Astrocyte of the spinal cord (primary cell): ENCODE measurements at regions not wholly inside any gene's neighbourhood (a gene's known extent, or its start where the extent isn't known, plus 50 kb on each side); places are given as distances from the start of the nearest gene placed in this dataset.
A peak's percentile ranks its signal among the peaks of the same experiment; 100 is the strongest.

Source experiments
- DNase-seq: peaks from one replicate; pipeline ENCODE4 v3.0.0; 2011; ENCODE audit warnings: low read depth, low spot score
- H3K4me3 ChIP-seq: 2 replicates; pipeline ENCODE4 v1.5.1; 2011; ENCODE audit warnings: low read depth, mild to moderate bottlenecking, low read length, moderate library complexity
- in situ Hi-C: cut with HindIII; loops from 2 replicates; pipeline ENCODE4 v1.10.0; 2017; ENCODE audit warnings: low sequenced_read_pairs
- TF ChIP-seq, protein P1 (sequence below): IDR thresholded peaks from 2 replicates; pipeline ENCODE4 v1.5.1; 2012; ENCODE audit warnings: low read depth, mild to moderate bottlenecking, low read length, inconsistent platforms

DNA sequence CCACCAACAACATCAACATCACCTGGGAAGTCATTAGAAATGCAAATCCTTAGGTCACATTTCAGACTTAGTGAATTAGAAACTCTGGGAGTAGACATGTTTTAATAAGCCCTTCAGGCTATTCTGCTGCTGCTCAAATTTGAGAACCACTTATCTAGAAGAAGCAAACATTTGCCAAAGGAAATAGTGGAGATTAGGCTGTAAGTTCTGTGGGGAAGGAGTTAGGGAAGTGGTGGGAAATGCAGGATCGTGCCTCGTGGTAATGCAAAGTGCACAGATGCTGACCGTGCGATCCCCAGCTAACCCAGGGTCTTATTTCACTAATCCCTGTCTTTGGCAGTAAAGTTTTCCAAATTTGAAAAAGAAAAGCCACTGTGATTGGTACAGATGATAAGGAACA is 328.5 kb downstream of the EPM2A start:
- no peak for DNase-seq
- no peak overlapping the region for H3K4me3 ChIP-seq
- in situ Hi-C loops, result no loop called here
- TF ChIP-seq, protein P1, sequence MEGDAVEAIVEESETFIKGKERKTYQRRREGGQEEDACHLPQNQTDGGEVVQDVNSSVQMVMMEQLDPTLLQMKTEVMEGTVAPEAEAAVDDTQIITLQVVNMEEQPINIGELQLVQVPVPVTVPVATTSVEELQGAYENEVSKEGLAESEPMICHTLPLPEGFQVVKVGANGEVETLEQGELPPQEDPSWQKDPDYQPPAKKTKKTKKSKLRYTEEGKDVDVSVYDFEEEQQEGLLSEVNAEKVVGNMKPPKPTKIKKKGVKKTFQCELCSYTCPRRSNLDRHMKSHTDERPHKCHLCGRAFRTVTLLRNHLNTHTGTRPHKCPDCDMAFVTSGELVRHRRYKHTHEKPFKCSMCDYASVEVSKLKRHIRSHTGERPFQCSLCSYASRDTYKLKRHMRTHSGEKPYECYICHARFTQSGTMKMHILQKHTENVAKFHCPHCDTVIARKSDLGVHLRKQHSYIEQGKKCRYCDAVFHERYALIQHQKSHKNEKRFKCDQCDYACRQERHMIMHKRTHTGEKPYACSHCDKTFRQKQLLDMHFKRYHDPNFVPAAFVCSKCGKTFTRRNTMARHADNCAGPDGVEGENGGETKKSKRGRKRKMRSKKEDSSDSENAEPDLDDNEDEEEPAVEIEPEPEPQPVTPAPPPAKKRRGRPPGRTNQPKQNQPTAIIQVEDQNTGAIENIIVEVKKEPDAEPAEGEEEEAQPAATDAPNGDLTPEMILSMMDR, result no peak

DNA sequence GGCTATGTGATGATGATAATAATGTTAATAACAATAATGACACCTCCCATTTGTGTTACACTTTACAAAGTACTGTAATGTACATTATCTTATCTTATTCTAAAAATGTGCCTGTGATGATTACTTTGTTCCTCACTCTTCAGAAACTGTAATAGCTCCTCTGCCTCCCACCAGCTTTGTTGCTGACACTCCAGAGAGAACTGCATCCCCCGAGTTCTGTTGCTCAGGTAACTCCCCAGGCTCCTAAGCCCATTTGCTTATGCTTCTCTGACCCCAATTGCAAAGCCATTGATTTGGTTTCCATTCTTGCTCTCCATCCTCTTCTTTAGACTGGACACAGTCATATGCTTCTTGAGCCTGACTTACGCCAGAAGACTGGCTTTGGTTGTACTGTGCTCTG is 319.7 kb downstream of the EPM2A start:
- DNase-seq, result no peak
- in situ Hi-C loops, result no loop called here
- TF ChIP-seq, protein P1, result no peak
- no peak overlapping the region for H3K4me3 ChIP-seq

DNA sequence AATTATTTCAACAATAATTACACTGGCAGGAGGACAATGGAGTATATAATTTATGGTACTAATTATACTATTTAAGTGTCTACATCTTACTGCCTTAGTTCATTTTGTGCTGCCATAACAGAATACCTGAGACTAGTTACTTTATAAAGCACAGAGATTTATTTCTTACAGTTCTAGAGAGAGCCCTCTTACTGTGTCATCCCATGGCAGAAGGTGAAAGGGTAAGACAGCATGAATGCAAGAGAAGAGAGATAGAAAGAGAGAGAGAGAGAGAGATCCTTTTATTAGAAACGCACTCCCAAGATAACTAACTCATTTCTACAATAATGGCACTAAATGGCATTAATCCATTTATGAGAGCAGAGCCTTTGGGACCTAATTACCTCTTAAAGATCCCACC is 314.7 kb downstream of the EPM2A start:
- in situ Hi-C loops, result no loop called here
- H3K4me3 ChIP-seq, result no peak overlapping the region
- TF ChIP-seq, protein P1, result no peak
- DNase-seq, result no peak

DNA sequence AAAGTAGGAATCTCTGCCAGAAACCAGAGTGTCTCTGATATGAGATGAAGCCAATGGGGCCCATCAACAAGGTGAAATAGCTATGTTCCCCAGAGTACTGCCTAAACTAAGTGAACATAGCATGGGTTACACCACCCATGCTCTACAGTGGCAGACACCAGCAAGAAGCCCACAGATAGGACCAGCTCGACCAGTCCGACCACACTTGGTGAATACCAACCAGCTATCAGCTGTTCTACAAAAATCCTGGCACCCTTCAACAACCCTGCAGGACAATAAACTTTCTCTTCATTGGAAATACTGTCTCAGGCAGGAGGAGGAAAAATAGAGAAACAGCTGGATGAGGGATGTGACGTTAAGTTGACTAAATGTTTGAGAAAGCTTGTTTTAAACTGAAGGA is 311.4 kb downstream of the EPM2A start:
- no peak overlapping the region for H3K4me3 ChIP-seq
- DNase-seq, result no peak
- TF ChIP-seq, protein P1, result no peak
- in situ Hi-C loops, result no loop called here

DNA sequence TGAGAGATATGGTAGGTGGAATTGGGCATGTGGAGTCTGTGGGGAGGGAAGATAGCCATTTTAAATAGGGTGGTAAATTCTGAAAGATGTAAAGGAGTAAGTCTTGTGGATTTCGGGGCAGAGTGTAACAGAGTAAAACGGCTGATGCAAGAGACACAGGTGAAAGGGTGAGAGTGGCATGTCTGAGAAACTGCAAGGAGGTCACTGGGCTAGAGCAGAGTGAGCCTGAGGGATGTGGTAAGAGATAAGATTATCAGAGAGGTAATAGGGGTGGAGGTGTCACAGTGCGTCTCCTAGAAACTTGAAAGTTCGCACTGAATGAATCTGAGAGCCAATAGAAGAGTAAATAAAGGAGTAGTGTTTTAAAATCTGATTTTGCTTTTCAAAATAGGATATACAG is 308.1 kb downstream of the EPM2A start:
- no peak for DNase-seq
- TF ChIP-seq, protein P1, result no peak

DNA sequence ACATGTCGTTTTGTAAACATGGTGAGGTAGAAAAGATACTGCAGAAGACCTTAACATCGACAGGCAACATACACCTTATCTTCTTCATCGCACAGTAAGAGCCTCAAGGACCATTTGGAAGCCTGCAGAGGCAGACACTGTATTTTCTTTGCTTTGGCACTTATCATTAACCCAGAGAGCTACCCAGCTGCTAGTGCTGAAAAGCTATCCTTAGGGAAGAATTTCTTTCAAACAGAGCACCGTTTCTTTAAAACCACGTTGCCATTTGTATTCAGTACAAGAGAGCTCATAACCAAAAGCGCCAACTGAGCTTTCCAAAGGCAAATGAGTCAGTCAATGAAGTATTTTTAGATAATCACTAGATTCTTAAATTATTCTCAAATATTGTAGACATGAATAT is 306.6 kb downstream of the EPM2A start:
- in situ Hi-C loops, result no loop called here

More for the DNA sequence above, 308.1 kb downstream of the EPM2A start:
- H3K4me3 ChIP-seq, result no peak overlapping the region
- in situ Hi-C loops, result no loop called here

DNA sequence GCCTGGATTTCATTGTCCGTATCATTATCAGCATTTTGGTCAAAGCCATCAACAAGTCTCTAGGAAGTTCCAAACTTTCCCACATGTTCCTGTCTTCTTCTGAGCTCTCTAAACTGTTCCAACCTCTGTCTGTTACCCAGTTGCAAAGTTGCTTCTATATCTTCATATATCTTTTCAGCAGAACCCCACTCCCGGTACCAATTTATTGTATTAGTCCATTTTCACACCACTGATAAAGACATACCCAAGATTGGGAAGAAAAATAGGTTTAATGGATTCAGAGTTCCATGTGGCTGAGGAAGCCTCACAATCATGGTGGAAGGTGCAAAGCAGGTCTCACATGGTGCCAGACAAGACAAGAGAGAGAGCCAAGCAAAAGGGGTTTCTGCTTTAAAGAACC is 293.2 kb downstream of the EPM2A start:
- TF ChIP-seq, protein P1, result no peak

More for the DNA sequence above, 306.6 kb downstream of the EPM2A start:
- H3K4me3 ChIP-seq, result no peak overlapping the region
- peak; percentile 6 for DNase-seq
- TF ChIP-seq, protein P1, result no peak

More for the DNA sequence above, 293.2 kb downstream of the EPM2A start:
- DNase-seq, result no peak
- no peak overlapping the region for H3K4me3 ChIP-seq
- in situ Hi-C loops, result no loop called here
